ENCODE measurements at regions not wholly inside any gene's neighbourhood (a gene's known extent, or its start where the extent isn't known, plus 50 kb on each side); places are given as distances from the start of the nearest gene placed in this dataset.

DNA sequence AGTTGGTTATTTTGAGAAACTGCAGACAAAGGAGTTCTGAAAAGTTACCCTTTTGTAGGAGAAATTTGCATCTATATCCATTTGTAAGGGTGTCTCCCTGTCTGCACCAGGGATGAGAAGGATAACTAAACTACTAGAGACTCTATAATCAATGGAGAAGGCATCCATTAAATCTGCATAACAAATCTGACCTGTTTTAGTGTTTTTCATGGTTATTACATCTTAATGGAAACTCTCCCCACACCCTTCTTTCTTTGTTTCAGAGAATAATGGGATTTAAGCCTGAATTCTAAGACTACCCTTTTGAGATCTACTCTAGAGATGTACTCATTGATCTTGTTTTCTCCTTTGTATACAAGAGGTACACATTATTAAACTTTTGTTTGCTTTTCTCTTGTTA, 82.0 kb upstream of the DAZL start:
- H3K27me3 ChIP-seq (ENCODE audit: control insufficient read depth, insufficient read depth, low read length, poor library complexity, severe bottlenecking) = no peaks in the 10 kb centered on the region
- DNase-seq = no peak
- no peaks in the 10 kb centered on the region for H3K36me3 ChIP-seq (ENCODE audit: control insufficient read depth, insufficient read depth, low read length)
- H3K4me3 Mint-ChIP-seq = no peak overlapping the region
- no peaks in the 10 kb centered on the region for H3K4me1 ChIP-seq (ENCODE audit: control insufficient read depth, insufficient read depth, low read length)
- H3K36me3 Mint-ChIP-seq (ENCODE audit: low read depth) = peaks cover 8% of the 10 kb centered on the region
- no peak overlapping the region for H3K27ac ChIP-seq (ENCODE audit: low read depth, low read length)
- no peak overlapping the region for H3K9ac ChIP-seq (ENCODE audit: extremely low read depth, low read length, poor library complexity, severe bottlenecking)
- no peak overlapping the region for H3K27ac Mint-ChIP-seq
- no peaks in the 10 kb centered on the region for H3K27me3 Mint-ChIP-seq (ENCODE audit: insufficient read depth)
- H3K4me3 ChIP-seq (ENCODE audit: low read length) = no peak overlapping the region
- peaks cover 56% of the 10 kb centered on the region for H3K9me3 Mint-ChIP-seq
- peaks cover 25% of the 10 kb centered on the region for H3K4me1 Mint-ChIP-seq
- H3K9me3 ChIP-seq (ENCODE audit: control insufficient read depth, low read length) = peaks cover 28% of the 10 kb centered on the region
- TF ChIP-seq, protein P1, sequence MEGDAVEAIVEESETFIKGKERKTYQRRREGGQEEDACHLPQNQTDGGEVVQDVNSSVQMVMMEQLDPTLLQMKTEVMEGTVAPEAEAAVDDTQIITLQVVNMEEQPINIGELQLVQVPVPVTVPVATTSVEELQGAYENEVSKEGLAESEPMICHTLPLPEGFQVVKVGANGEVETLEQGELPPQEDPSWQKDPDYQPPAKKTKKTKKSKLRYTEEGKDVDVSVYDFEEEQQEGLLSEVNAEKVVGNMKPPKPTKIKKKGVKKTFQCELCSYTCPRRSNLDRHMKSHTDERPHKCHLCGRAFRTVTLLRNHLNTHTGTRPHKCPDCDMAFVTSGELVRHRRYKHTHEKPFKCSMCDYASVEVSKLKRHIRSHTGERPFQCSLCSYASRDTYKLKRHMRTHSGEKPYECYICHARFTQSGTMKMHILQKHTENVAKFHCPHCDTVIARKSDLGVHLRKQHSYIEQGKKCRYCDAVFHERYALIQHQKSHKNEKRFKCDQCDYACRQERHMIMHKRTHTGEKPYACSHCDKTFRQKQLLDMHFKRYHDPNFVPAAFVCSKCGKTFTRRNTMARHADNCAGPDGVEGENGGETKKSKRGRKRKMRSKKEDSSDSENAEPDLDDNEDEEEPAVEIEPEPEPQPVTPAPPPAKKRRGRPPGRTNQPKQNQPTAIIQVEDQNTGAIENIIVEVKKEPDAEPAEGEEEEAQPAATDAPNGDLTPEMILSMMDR (conservative IDR thresholded peaks at IDR 0.05) = no peak

- Mint-ChIP-seq H3K27ac (no peak overlapping the region), H3K27me3 (ENCODE audit: insufficient read depth) (no peaks in the 10 kb centered on the region)
- 90 to 96% methylated on average over 4 to 8 of the region's 8 CpGs for WGBS, 2 experiments (ENCODE audit: insufficient coverage in 1 of 2, insufficient read length in 1 of 2)
Observed at GRCh38 chr3:16692486-16693344, 87.5 kb upstream of the DAZL start.

DNA sequence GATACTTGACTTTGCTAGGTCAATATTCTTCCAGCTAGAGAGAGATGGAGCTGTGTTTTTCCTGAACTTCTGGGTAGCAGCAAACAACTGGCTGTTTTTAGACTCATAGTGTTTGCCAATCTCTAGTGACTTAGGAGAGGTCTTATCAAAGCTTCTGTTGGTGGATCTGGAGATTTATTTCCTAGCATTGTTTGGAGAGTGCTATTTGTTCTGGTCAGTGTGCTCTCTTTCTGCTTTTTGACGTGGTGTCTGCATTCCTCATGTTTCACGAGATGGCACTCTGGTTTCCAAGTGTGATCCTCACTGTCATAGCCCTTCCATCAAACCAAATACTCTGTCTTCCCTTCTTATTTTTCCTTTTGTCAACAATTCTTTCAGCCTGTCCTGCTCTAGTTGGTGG, 88.6 kb upstream of the DAZL start:
- Mint-ChIP-seq H3K9me3 (peaks cover 12% of the 10 kb centered on the region), H3K36me3 (ENCODE audit: low read depth) (peaks cover 8% of the 10 kb centered on the region), H3K27me3 (ENCODE audit: insufficient read depth) (no peaks in the 10 kb centered on the region), H3K27ac (no peak overlapping the region), H3K4me1 (peaks cover 31% of the 10 kb centered on the region), H3K4me3 (no peak overlapping the region)
- TF ChIP-seq, protein P1 (conservative IDR thresholded peaks at IDR 0.05) = no peak
- peaks cover 10% of the 10 kb centered on the region for H3K4me1 ChIP-seq (ENCODE audit: control insufficient read depth, insufficient read depth, low read length)
- H3K9me3 ChIP-seq (ENCODE audit: control insufficient read depth, low read length) = peaks cover 3% of the 10 kb centered on the region
- no peak overlapping the region for H3K4me3 ChIP-seq (ENCODE audit: low read length)
- WGBS, 2 experiments (ENCODE audit: insufficient coverage in 1 of 2, insufficient read length in 1 of 2) = 88 to 94% methylated on average over 2 of the region's 2 CpGs
- H3K27me3 ChIP-seq (ENCODE audit: control insufficient read depth, insufficient read depth, low read length, poor library complexity, severe bottlenecking) = no peaks in the 10 kb centered on the region
- no peak overlapping the region for H3K27ac ChIP-seq (ENCODE audit: low read depth, low read length)
- no peaks in the 10 kb centered on the region for H3K36me3 ChIP-seq (ENCODE audit: control insufficient read depth, insufficient read depth, low read length)
- no peak overlapping the region for H3K9ac ChIP-seq (ENCODE audit: extremely low read depth, low read length, poor library complexity, severe bottlenecking)
- no peak for DNase-seq

More at GRCh38 chr3:16692486-16693344, 87.5 kb upstream of the DAZL start:
- Histone ChIP-seq H3K9me3 (ENCODE audit: control insufficient read depth, low read length) (peaks cover 3% of the 10 kb centered on the region), H3K9ac (ENCODE audit: extremely low read depth, low read length, poor library complexity, severe bottlenecking) (no peak overlapping the region), H3K27ac (ENCODE audit: low read depth, low read length) (no peak overlapping the region), H3K4me3 (ENCODE audit: low read length) (no peak overlapping the region), H3K36me3 (ENCODE audit: control insufficient read depth, insufficient read depth, low read length) (no peaks in the 10 kb centered on the region), H3K4me1 (ENCODE audit: control insufficient read depth, insufficient read depth, low read length) (peaks cover 5% of the 10 kb centered on the region), H3K27me3 (ENCODE audit: control insufficient read depth, insufficient read depth, low read length, poor library complexity, severe bottlenecking) (no peaks in the 10 kb centered on the region)
- H3K36me3 Mint-ChIP-seq (ENCODE audit: low read depth) = peaks cover 8% of the 10 kb centered on the region
- H3K9me3 Mint-ChIP-seq = peaks cover 21% of the 10 kb centered on the region
- DNase-seq = no peak
- H3K4me3 Mint-ChIP-seq = no peak overlapping the region
- H3K4me1 Mint-ChIP-seq = peaks cover 26% of the 10 kb centered on the region
- TF ChIP-seq, protein P1 (conservative IDR thresholded peaks at IDR 0.05) = no peak
